ENCODE measurements at regions not wholly inside any gene's neighbourhood (a gene's known extent, or its start where the extent isn't known, plus 50 kb on each side); places are given as distances from the start of the nearest gene placed in this dataset.

GRCh38 chr6:53727748-53728147, 62.2 kb upstream of the KLHL31 start:
- ATAC-seq (no peak), DNase-seq (no peak)
- intact Hi-C loops (cut with DNase I) = loop anchor here (10.0 kb wide), 2 partner anchors 227 to 233 kb away; no protein-coding TSS in a partner anchor
- Histone ChIP-seq H3K4me1 (peaks cover 0 to 3% (median 0%) of the 10 kb centered on the region in 4 donors), H3K27ac (no peak overlapping the region), H3K36me3 (no peaks in the 10 kb centered on the region), H3K27me3 (no peaks in the 10 kb centered on the region), H3K4me3 (no peak overlapping the region), H3K9me3 (no peaks in the 10 kb centered on the region)
- no peak for TF ChIP-seq POLR2A (IDR thresholded peaks at IDR 0.05)
- TF ChIP-seq, protein P1, sequence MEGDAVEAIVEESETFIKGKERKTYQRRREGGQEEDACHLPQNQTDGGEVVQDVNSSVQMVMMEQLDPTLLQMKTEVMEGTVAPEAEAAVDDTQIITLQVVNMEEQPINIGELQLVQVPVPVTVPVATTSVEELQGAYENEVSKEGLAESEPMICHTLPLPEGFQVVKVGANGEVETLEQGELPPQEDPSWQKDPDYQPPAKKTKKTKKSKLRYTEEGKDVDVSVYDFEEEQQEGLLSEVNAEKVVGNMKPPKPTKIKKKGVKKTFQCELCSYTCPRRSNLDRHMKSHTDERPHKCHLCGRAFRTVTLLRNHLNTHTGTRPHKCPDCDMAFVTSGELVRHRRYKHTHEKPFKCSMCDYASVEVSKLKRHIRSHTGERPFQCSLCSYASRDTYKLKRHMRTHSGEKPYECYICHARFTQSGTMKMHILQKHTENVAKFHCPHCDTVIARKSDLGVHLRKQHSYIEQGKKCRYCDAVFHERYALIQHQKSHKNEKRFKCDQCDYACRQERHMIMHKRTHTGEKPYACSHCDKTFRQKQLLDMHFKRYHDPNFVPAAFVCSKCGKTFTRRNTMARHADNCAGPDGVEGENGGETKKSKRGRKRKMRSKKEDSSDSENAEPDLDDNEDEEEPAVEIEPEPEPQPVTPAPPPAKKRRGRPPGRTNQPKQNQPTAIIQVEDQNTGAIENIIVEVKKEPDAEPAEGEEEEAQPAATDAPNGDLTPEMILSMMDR (IDR thresholded peaks at IDR 0.05) = no peak
- 58% methylated on average over 5 of the region's 5 CpGs for WGBS (ENCODE audit: insufficient coverage, low coverage, low lambda C conversion rate, missing lambda C conversion rate)

- no peak overlapping the region for H3K4me3 ChIP-seq
- peak; percentile 75 to 82 (median 78) for DNase-seq
- no peaks in the 10 kb centered on the region for H3K9me3 ChIP-seq
- 18% methylated on average over 14 of the region's 18 CpGs for WGBS (ENCODE audit: insufficient coverage, low coverage, low lambda C conversion rate, missing lambda C conversion rate)
- no peak overlapping the region for H3K27ac ChIP-seq
- TF ChIP-seq POLR2A (IDR thresholded peaks at IDR 0.05) = no peak
- TF ChIP-seq, protein P1 (IDR thresholded peaks at IDR 0.05) = peak; percentile 82 to 96 (median 94)
- intact Hi-C loops (cut with DNase I) = loop anchor here (10.0 kb wide), 2 partner anchors 229 to 231 kb away; no protein-coding TSS in a partner anchor
- peak; percentile 97 to 99 (median 98) for ATAC-seq
- peaks cover 0 to 3% (median 0%) of the 10 kb centered on the region in 4 donors for H3K4me1 ChIP-seq
- H3K36me3 ChIP-seq = no peaks in the 10 kb centered on the region
- no peaks in the 10 kb centered on the region for H3K27me3 ChIP-seq
Measured at GRCh38 chr6:53725791-53726575, 60.4 kb upstream of the KLHL31 start.

DNA sequence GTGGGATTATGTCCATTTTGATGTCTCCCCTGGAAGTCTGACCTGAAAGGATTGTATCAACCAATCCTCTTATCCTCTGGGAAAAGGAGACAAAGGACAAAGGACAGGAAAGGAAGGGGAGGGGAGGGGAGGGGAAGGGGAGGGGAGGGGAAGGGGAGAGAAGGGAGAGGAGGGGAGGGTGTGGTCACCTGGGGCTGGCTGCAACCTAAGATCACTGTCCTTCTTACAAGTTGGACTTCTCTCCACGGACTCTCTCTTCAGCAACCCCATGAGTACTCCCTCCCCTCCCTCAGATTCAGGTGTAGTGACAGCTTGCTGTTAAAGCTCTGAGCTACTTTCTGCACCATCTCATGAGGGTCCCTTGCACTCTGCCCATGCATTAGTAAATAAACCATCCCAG, 58.9 kb upstream of the KLHL31 start:
- WGBS (ENCODE audit: insufficient coverage, low coverage, low lambda C conversion rate, missing lambda C conversion rate) = no CpG with 5 or more reads among the region's 1 CpG
- Histone ChIP-seq H3K4me1 (peaks cover 0 to 3% (median 0%) of the 10 kb centered on the region in 4 donors), H3K9me3 (no peaks in the 10 kb centered on the region), H3K27ac (no peak overlapping the region), H3K36me3 (no peaks in the 10 kb centered on the region), H3K27me3 (no peaks in the 10 kb centered on the region), H3K4me3 (no peak overlapping the region)
- TF ChIP-seq, protein P1 (IDR thresholded peaks at IDR 0.05) = no peak
- TF ChIP-seq POLR2A (IDR thresholded peaks at IDR 0.05) = no peak
- intact Hi-C loops (cut with DNase I) = loop anchor here (10.0 kb wide), 2 partner anchors 230 kb away; no protein-coding TSS in a partner anchor
- no peak for DNase-seq
- ATAC-seq = no peak

DNA sequence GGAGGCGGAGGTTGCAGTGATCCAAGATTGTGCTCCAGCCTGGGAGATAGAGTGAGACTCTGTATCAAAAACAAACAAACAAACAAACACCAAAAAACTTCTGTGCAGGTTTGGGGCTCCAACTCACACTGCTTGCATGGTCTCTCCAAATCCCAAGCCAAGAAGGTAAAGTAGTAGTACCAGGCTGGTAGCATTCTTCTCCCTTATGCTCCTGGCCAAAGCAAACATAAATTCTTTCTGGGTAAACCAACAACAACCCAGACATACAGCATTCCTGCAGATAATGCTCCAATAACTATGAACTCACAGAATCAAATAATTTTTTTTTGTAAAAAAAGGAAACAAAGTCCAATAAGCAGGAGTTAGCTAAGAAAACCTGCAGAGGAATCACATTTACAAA, 57.8 kb upstream of the KLHL31 start:
- no peak overlapping the region for H3K4me3 ChIP-seq
- H3K4me1 ChIP-seq = peaks cover 0 to 3% (median under 1%) of the 10 kb centered on the region in 4 donors
- TF ChIP-seq POLR2A (IDR thresholded peaks at IDR 0.05) = no peak
- TF ChIP-seq, protein P1 (IDR thresholded peaks at IDR 0.05) = no peak
- intact Hi-C loops (cut with DNase I) = loop anchor here (10.0 kb wide), 2 partner anchors 229 to 231 kb away; no protein-coding TSS in a partner anchor
- H3K27me3 ChIP-seq = no peaks in the 10 kb centered on the region
- 100% methylated on average over 1 of the region's 1 CpG for WGBS (ENCODE audit: insufficient coverage, low coverage, low lambda C conversion rate, missing lambda C conversion rate)
- no peak overlapping the region for H3K27ac ChIP-seq
- no peak for DNase-seq
- H3K36me3 ChIP-seq = no peaks in the 10 kb centered on the region
- no peak for ATAC-seq
- H3K9me3 ChIP-seq = no peaks in the 10 kb centered on the region
